CD4-positive, alpha-beta T cell treated with Interleukin-6 at 100 ng/mL for 8 hours (primary cell): ENCODE measurements at regions not wholly inside any gene's neighbourhood (a gene's known extent, or its start where the extent isn't known, plus 50 kb on each side); places are given as distances from the start of the nearest gene placed in this dataset.

Source experiments
- DNase-seq: peaks from one replicate; pipeline ENCODE4 v3.0.0-alpha.2; 2020; ENCODE audit warnings: mixed read lengths, low spot score

- no peak for DNase-seq
Measured at GRCh38 chr3:187975561-187976364, 178.2 kb upstream of the LPP start.

GRCh38 chr3:187976365-187976900, 177.5 kb upstream of the LPP start:
- no peak for DNase-seq

GRCh38 chr3:187977659-187978058, 176.3 kb upstream of the LPP start:
- no peak for DNase-seq

- peak; percentile 36 for DNase-seq
Measured at GRCh38 chr3:187978433-187979011, 175.4 kb upstream of the LPP start.

DNA sequence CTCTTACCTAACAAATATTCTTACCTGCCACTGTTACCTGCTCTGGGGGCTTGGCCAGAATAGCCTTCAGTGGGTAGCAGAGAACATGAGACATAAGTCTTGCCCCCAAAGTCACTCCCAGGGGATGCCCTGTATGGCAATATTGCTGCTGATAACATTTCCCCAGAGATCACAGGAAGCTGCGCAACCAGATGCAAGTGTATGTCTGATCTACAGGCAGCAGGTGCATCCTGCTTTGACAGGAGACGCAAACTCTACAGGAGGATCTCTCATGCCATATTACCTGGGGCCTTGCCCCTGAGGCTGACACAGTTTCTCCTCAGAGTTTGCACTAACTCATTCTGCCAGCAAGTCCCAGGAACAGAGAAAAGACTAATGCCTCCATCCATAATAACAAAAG, 174.4 kb upstream of the LPP start:
- peak; percentile 60 for DNase-seq

- DNase-seq, result no peak
Measured at GRCh38 chr3:187980861-187981260, 173.1 kb upstream of the LPP start.

DNA sequence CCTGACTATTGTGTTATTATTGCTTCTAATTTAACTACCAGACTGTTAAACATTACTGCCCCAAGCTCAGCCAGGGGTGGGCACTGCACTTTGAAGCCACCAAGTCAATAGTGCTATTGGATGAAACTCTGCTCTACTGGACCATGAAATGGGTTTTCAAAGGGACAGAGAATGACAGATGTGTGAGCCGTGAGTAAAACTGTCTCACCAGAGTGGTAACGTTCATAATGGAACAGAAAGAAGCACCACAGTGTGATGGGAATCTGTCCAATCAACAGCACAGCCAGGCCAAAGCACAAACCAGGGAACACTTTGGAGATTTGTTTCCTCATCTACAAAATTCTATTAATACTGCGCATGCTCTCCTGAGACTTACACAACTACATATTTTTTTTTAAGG, 171.8 kb upstream of the LPP start:
- DNase-seq, result no peak

- DNase-seq, result no peak
Measured at GRCh38 chr3:187983484-187984124, 170.4 kb upstream of the LPP start.

DNA sequence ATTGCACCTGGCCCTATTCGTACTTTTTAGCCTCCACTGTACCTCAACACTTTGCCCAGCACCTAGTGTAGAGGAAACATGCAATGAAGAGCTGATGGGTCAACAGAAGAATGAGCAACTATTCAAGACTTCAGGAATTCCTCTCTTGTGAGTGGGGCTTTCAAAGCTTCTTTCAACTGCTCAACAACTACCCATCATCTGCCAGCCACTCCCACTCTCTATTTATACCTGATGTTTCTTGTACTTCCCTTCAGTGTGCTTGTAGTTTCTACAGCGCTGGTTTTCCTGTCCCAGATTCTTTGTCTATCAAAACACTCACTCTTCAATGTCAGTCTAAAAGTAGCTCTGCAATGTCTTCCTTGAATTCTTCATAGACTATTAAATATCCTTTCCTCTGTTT, 168.3 kb upstream of the LPP start:
- DNase-seq, result no peak

- peak; percentile 54 for DNase-seq
Measured at GRCh38 chr3:187986514-187986934, 167.4 kb upstream of the LPP start.

GRCh38 chr3:187987187-187987586, 166.8 kb upstream of the LPP start:
- DNase-seq, result no peak

GRCh38 chr3:187987924-187988323, 166.0 kb upstream of the LPP start:
- peak; percentile 54 for DNase-seq

DNA sequence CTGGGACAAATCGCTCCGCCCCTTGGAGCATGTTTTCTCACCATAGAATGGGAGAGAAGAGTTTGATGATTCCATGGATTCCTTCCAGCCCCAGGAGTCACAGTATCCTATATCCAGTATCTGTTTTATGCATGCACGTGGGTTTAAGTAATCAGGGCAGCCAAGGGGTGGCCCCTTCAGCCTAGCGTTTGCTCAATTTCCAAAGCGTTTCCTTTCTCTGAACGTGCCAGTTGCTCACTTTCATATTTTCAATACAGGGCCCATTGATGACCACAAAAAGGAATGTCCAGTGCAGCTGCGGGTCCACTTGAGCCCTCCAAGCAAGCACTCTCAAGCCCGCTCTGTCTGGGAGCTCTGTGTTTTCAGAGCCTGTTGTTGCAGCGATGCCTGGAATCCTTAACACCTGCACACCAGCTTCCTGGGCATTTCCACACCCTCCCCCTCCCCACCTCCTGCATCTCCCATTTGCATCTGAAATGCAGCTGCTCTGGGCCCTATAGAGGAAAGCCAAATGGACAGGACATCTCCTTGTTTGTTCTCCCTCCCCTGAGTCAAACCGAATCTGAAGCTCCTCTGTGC, 164.3 kb upstream of the LPP start:
- DNase-seq, result no peak

GRCh38 chr3:187992609-187993008, 161.3 kb upstream of the LPP start:
- DNase-seq, result no peak

GRCh38 chr3:187994221-187995042, 159.5 kb upstream of the LPP start:
- peak; percentile 63 for DNase-seq

- DNase-seq, result no peak
Measured at GRCh38 chr3:187995043-187995400, 158.9 kb upstream of the LPP start.

- no peak for DNase-seq
Measured at GRCh38 chr3:187995667-187996066, 158.3 kb upstream of the LPP start.

- no peak for DNase-seq
Measured at GRCh38 chr3:187996609-187997008, 157.3 kb upstream of the LPP start.

DNA sequence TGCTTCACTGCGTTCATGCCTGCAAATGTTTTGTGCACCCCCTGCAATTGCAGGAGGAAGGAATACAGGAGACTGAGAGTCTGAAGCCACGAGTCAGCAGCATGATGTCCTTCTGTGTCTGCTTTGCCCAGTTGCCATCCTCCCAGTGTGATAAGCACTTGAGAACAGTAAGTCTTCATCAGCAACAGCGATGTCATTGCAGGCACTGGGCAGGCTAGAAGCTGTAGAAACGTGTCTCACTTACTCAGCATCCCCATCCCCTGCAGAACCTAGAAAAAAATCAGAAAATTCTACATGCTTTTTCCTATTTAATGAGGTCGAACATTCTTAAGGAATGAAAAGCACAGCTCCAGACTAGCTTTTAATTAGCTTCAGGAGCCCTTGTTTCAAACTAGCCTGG, 156.5 kb upstream of the LPP start:
- DNase-seq, result no peak

- DNase-seq, result no peak
Measured at GRCh38 chr3:187997946-187998561, 155.9 kb upstream of the LPP start.

DNA sequence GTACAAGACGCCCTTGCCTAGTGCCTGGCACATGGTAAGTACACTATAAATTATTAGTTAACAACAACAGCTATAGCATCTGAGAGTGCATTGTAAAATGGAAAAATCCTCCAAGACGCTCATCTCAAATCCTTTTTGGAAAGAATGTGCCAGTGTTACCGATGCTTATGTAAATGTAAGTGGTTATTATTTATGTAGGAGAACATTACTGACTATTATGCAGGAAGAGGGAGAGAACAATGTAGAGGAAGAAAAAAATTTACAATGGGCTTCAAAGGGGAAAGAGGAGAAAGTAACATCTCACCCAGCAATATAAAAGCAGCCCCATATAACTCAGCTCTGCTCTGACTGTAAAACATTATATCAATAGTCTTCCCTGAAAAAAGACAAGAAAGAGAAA, 155.3 kb upstream of the LPP start:
- DNase-seq, result no peak
